HEK293T (cell line): ENCODE measurements at regions not wholly inside any gene's neighbourhood (a gene's known extent, or its start where the extent isn't known, plus 50 kb on each side); places are given as distances from the start of the nearest gene placed in this dataset.

ENCODE experiments used
- CTCF ChIA-PET: fragments of 350-600 bp; formaldehyde crosslinking; extraction: SDS; loops from one replicate; lab custom pipeline; 2021; ENCODE audit warnings: antibody characterized with exemption, inconsistent platforms; lab: Yijun Ruan, JAX
- POLR2A ChIA-PET: fragments of 350-600 bp; formaldehyde crosslinking; extraction: SDS; loops from one replicate; lab custom pipeline; 2020; ENCODE audit warnings: antibody characterized with exemption, inconsistent platforms; lab: Yijun Ruan, JAX
- DNase-seq: peaks from one replicate; pipeline ENCODE4 v3.0.0; 2012; ENCODE audit warnings: mixed read lengths; ENCODE audit errors: extremely low spot score
- ARNT ChIP-seq: fragments of 450-650 bp; IDR thresholded peaks from 2 replicates; pipeline ENCODE4 v1.6.1; 2017; ENCODE audit warnings: mild to moderate bottlenecking
- BHLHE40 ChIP-seq: fragments of 450-650 bp; IDR thresholded peaks from 2 replicates; pipeline ENCODE4 v1.6.1; 2016; ENCODE audit warnings: mild to moderate bottlenecking, moderate library complexity, borderline replicate concordance
- CTBP1 ChIP-seq: fragments of 450-650 bp; IDR thresholded peaks from 2 replicates; pipeline ENCODE4 v1.6.1; 2016; ENCODE audit warnings: borderline replicate concordance
- ELF4 ChIP-seq: fragments of 450-650 bp; IDR thresholded peaks from 2 replicates; pipeline ENCODE4 v1.6.1; 2017; ENCODE audit warnings: antibody characterized with exemption
- FOXA1 ChIP-seq: fragments of 450-650 bp; IDR thresholded peaks from 2 replicates; pipeline ENCODE4 v1.6.1; 2016; ENCODE audit warnings: mild to moderate bottlenecking
- FOXK2 ChIP-seq: fragments of 450-650 bp; IDR thresholded peaks from 2 replicates; pipeline ENCODE4 v1.6.1; 2016; ENCODE audit warnings: mild to moderate bottlenecking
- FOXM1 ChIP-seq: fragments of 450-650 bp; IDR thresholded peaks from 2 replicates; pipeline ENCODE4 v1.6.1; 2017; ENCODE audit warnings: mild to moderate bottlenecking, borderline replicate concordance
- HDGF ChIP-seq: fragments of 450-650 bp; IDR thresholded peaks from 2 replicates; pipeline ENCODE4 v1.6.1; 2017; ENCODE audit warnings: antibody characterized with exemption, borderline replicate concordance
- L3MBTL2 ChIP-seq: fragments of 450-650 bp; conservative IDR thresholded peaks from 2 replicates; pipeline ENCODE4 v1.6.1; 2016; ENCODE audit warnings: mild to moderate bottlenecking
- LEF1 ChIP-seq: fragments of 450-650 bp; IDR thresholded peaks from 2 replicates; pipeline ENCODE4 v1.6.1; 2017; ENCODE audit warnings: mild to moderate bottlenecking, borderline replicate concordance
- NFRKB ChIP-seq: fragments of 450-650 bp; IDR thresholded peaks from 2 replicates; pipeline ENCODE4 v1.6.1; 2016; ENCODE audit warnings: mild to moderate bottlenecking, moderate library complexity
- PKNOX1 ChIP-seq: fragments of 450-650 bp; IDR thresholded peaks from 2 replicates; pipeline ENCODE4 v1.6.1; 2016
- SP1 ChIP-seq: fragments of 450-650 bp; IDR thresholded peaks from 2 replicates; pipeline ENCODE4 v1.6.1; 2017
- SUZ12 ChIP-seq: fragments of 450-650 bp; IDR thresholded peaks from 2 replicates; pipeline ENCODE4 v1.6.1; 2016; ENCODE audit warnings: mild to moderate bottlenecking
- TARDBP ChIP-seq: fragments of 450-650 bp; IDR thresholded peaks from 2 replicates; pipeline ENCODE4 v1.6.1; 2016
- ZNF384 ChIP-seq: fragments of 450-650 bp; IDR thresholded peaks from 2 replicates; pipeline ENCODE4 v1.6.1; 2016

- no peak for DNase-seq
- ChIA-PET POLR2A (no interaction called here), CTCF (no interaction called here)
- TF ChIP-seq CTBP1 (no peak), ELF4 (no peak), NFRKB (no peak), ARNT (no peak)
Observed at GRCh38 chr7:85972504-85973141, 671.1 kb upstream of the GRM3 start.

GRCh38 chr7:85954961-85955360 lies 688.7 kb upstream of the GRM3 start:
- CTCF ChIA-PET = no interaction called here
- TF ChIP-seq ZNF384 = no peak
- TF ChIP-seq SUZ12 = no peak
- no peak for TF ChIP-seq NFRKB
- TF ChIP-seq HDGF = no peak
- no peak for TF ChIP-seq CTBP1
- no peak for TF ChIP-seq FOXK2
- no peak for TF ChIP-seq L3MBTL2
- TF ChIP-seq FOXA1 = no peak
- no peak for TF ChIP-seq SP1
- TF ChIP-seq ELF4 = no peak
- TF ChIP-seq PKNOX1 = no peak
- no peak for DNase-seq
- POLR2A ChIA-PET = no interaction called here

GRCh38 chr7:85950871-85951270 lies 692.8 kb upstream of the GRM3 start:
- TF ChIP-seq SP1 = no peak
- TF ChIP-seq HDGF = no peak
- no peak for TF ChIP-seq SUZ12
- TF ChIP-seq PKNOX1 = no peak
- no peak for TF ChIP-seq FOXK2
- TF ChIP-seq FOXM1 = no peak
- no peak for TF ChIP-seq ARNT
- ChIA-PET CTCF (no interaction called here), POLR2A (no interaction called here)
- DNase-seq = no peak

GRCh38 chr7:85950418-85950817 lies 693.3 kb upstream of the GRM3 start:
- ChIA-PET POLR2A (no interaction called here), CTCF (no interaction called here)
- DNase-seq = no peak
- TF ChIP-seq LEF1 (no peak), FOXA1 (no peak), SUZ12 (no peak), ARNT (no peak), PKNOX1 (no peak), FOXM1 (no peak), TARDBP (no peak), HDGF (no peak), SP1 (no peak), BHLHE40 (no peak), CTBP1 (no peak), NFRKB (no peak), FOXK2 (no peak), L3MBTL2 (no peak), ELF4 (no peak), ZNF384 (no peak)

DNA sequence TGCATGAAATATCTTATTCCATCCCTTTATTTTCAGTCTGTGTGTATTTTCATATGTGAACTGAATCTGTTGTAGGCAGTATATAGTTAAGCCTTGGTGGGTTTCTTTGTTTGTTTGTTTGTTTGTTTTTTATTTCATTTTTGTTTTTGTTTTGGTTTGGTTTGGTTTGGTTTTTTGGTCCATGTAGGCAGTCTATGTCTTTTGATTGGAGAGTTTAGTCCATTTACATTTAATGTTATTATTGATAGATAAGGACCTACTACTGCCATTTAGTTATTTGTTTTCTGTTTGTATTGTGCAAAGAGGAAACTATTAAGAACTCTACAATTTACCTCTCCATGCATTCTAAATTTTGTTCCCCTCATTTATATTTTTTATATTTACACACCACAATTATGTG lies 695.9 kb upstream of the GRM3 start:
- no peak for DNase-seq
- ChIA-PET CTCF (no interaction called here), POLR2A (no interaction called here)
- TF ChIP-seq L3MBTL2 = no peak
- TF ChIP-seq BHLHE40 = no peak
- no peak for TF ChIP-seq LEF1
- TF ChIP-seq SUZ12 = no peak
- no peak for TF ChIP-seq ZNF384
- TF ChIP-seq FOXM1 = no peak
- TF ChIP-seq CTBP1 = no peak
- TF ChIP-seq PKNOX1 = no peak
- TF ChIP-seq FOXK2 = no peak
- TF ChIP-seq ELF4 = no peak
- TF ChIP-seq SP1 = no peak
- no peak for TF ChIP-seq TARDBP
- no peak for TF ChIP-seq NFRKB
- TF ChIP-seq ARNT = no peak
- no peak for TF ChIP-seq HDGF
- TF ChIP-seq FOXA1 = no peak

DNA sequence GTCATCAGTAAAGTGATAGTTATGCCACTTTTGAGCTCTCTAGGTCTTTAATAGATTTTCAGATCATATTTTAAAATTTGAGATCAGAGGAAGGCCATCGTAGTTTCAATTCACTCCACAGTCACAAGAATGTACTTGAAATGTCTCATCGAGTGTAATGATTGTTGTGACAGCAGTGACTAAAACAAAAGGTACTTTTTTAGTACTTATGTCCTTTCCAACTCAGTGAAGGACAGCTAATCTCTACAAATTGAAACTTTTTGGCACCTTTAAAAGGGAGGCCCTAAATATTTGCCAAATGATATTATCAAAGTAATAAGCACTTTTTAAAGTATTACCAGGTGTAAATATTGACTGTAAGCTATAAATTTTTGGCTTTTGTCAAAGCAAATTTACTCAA lies 702.9 kb upstream of the GRM3 start:
- TF ChIP-seq CTBP1 = no peak
- no peak for TF ChIP-seq FOXA1
- TF ChIP-seq ELF4 = no peak
- TF ChIP-seq HDGF = no peak
- no peak for TF ChIP-seq NFRKB
- no peak for TF ChIP-seq SUZ12
- TF ChIP-seq SP1 = no peak
- no peak for TF ChIP-seq BHLHE40
- no peak for TF ChIP-seq TARDBP
- no peak for TF ChIP-seq PKNOX1
- no peak for TF ChIP-seq LEF1
- no peak for TF ChIP-seq FOXM1
- CTCF ChIA-PET = no interaction called here
- POLR2A ChIA-PET = no interaction called here
- no peak for DNase-seq
